ENCODE measurements at regions not wholly inside any gene's neighbourhood (a gene's known extent, or its start where the extent isn't known, plus 50 kb on each side); places are given as distances from the start of the nearest gene placed in this dataset.
"Not testable (repeated sequence)": the region's sequence is repeated elsewhere in the genome, so short reads cannot be mapped to it uniquely, and the experiment has no call there.

DNA sequence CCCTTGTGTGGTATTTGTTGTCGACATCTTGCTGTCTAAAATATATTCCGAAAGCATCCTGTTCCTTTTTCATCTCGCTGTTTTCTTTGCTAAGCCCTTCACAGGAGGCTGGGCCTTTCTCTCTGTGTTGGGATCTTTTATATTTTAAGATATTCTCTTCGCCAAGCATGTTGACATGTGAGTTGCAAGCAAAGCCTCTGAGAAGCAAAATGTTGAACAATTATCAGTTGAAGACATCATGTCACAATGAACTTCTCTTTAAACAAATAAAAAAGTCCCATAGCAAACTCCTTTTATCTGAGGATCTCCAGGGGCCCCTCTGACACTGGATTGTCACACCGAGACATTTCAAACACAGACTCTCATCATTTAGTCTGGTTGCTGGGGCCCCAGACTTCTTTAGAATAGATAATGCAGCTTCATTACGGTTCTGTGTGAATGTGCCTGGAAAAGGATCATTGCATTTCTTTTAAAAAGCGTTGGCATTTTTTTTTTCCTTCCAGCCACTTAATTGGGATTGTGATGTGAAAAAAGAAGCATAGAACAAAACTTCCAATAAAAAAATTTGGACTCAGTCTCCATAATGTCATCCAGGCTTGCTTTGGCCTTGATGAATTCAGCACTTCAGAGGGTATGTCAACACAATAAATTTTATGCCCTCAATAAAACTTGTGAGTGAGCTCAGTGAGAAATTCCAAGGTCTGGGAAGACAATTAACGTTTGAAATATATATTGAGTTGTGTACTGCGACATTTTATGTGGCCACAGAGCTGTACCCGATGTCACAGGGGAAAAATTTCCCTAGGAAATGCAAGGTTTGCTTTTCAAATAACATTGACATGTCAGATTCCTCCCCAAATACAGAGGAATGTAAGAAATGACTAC is 496.8 kb downstream of the XYLT1 start:
- Mint-ChIP-seq H3K27ac (no peak overlapping the region), H3K27me3 (ENCODE audit: low read depth) (no peaks in the 10 kb centered on the region), H3K4me3 (no peak overlapping the region), H3K4me1 (ENCODE audit: low read depth) (no peaks in the 10 kb centered on the region), H3K36me3 (ENCODE audit: low read depth) (no peaks in the 10 kb centered on the region), H3K9me3 (no peaks in the 10 kb centered on the region)

DNA sequence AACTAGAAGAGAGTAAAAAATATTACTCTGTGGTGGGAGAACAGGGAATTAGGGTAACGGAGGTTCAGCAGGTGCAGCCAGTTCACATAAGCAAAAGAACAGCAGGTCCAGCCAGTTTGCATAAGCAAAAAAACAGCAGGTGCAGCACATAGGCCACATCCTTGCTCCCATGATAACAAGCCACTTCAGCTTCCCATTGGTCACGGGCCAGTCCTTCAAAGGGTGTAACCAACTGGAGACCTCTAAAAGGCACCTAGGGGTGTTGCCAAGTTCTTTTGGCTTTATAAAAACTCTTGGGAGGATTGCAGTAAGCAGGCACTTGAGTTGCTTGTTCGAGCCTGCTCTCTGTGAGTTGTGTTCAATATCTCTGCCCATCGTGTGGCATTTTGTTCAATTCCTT is 488.1 kb downstream of the XYLT1 start:
- no peaks in the 10 kb centered on the region for H3K36me3 Mint-ChIP-seq (ENCODE audit: low read depth)
- H3K4me3 Mint-ChIP-seq: no peak overlapping the region
- H3K4me1 Mint-ChIP-seq (ENCODE audit: low read depth): no peaks in the 10 kb centered on the region
- peaks cover 8% of the 10 kb centered on the region for H3K9me3 Mint-ChIP-seq
- no peak overlapping the region for H3K27ac Mint-ChIP-seq
- H3K27me3 Mint-ChIP-seq (ENCODE audit: low read depth): no peaks in the 10 kb centered on the region

DNA sequence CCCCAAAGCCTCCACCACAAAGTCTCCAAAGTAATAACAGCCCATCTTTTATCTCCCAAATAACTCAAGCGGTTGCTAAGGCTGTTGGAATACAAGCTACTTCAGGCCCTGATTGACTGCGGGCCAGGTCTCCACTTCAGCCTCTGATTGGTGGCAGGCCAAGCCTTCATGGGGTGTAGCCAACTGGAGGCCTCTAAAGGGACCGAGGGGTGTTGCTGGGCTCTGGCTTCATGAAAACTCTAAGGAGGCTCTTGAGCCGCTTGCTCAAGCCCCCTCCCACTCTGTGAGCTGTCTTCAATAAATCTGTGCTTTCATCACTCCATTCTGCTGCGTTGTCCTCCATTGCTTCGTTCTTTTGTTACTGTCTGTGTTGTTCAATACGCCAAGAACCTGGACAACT is 487.2 kb downstream of the XYLT1 start:
- H3K4me3 Mint-ChIP-seq: no peak overlapping the region
- H3K9me3 Mint-ChIP-seq: peaks cover 8% of the 10 kb centered on the region
- H3K36me3 Mint-ChIP-seq (ENCODE audit: low read depth): no peaks in the 10 kb centered on the region
- H3K27me3 Mint-ChIP-seq (ENCODE audit: low read depth): no peaks in the 10 kb centered on the region
- no peak overlapping the region for H3K27ac Mint-ChIP-seq
- H3K4me1 Mint-ChIP-seq (ENCODE audit: low read depth): no peaks in the 10 kb centered on the region

DNA sequence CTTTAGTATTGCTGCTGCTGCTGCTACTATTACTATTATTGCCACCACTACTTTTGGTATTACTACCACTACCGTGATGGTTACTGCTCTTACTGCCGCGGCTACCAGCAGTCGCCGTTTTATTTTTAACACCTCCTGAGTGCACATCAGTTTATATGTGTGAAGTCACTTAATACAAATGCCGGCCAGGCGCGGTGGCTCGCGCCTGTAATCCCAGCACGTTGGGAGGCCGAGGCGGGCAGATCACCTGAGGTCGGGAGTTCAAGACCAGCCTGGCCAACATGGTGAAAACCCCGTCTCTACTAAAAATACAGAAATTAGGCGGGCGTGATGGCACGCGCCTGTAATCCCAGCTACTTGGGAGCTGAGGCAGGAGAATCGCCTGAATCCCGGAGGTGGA is 486.7 kb downstream of the XYLT1 start:
- H3K4me1 Mint-ChIP-seq (ENCODE audit: low read depth); H3K27me3 Mint-ChIP-seq (ENCODE audit: low read depth); H3K9me3 Mint-ChIP-seq; H3K27ac Mint-ChIP-seq; H3K36me3 Mint-ChIP-seq (ENCODE audit: low read depth); H3K4me3 Mint-ChIP-seq: not testable (repeated sequence)

DNA sequence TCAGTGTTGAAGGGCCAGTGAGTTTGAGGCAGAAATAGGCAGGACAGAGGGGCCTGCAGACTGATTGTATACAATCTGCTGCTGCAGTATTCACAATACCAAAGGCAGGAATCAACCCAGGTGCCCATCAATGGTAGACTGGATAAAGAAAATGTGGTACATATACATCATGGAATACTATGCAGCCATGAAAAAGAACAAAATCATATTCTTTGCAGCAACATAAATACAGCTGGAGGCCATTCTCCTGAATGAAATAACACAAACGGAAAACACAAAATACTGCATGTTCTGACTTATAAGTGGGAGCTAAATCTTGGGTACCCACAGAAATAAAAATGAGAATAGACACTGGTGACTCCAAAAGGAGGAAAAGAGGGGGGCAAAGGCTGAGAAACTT is 485.1 kb downstream of the XYLT1 start:
- H3K27ac Mint-ChIP-seq: no peak overlapping the region
- H3K4me3 Mint-ChIP-seq: no peak overlapping the region
- no peaks in the 10 kb centered on the region for H3K4me1 Mint-ChIP-seq (ENCODE audit: low read depth)
- H3K27me3 Mint-ChIP-seq (ENCODE audit: low read depth): no peaks in the 10 kb centered on the region
- H3K36me3 Mint-ChIP-seq (ENCODE audit: low read depth): no peaks in the 10 kb centered on the region
- H3K9me3 Mint-ChIP-seq: peaks cover 8% of the 10 kb centered on the region

DNA sequence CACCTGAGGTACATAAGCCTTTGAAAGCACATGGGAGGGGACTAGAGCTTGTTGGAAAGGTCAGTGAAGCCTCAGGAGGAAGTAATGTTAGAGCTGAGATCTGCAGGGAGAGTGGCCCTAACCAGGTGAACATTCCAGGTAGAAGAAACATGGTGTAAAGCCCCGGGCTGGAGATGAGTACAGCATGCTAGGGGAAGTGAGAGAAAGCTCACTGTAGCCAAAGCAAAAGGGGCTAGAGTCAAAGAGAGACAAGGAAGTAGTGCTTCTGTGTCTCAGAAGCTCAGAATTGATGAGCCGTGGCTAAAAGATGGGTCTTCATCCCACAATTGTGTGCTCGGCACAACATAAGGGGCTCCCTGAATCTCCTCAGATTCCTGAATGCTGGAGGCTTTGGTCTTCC is 481.8 kb downstream of the XYLT1 start:
- no peaks in the 10 kb centered on the region for H3K27me3 Mint-ChIP-seq (ENCODE audit: low read depth)
- no peaks in the 10 kb centered on the region for H3K36me3 Mint-ChIP-seq (ENCODE audit: low read depth)
- no peak overlapping the region for H3K4me3 Mint-ChIP-seq
- peaks cover 9% of the 10 kb centered on the region for H3K4me1 Mint-ChIP-seq (ENCODE audit: low read depth)
- no peak overlapping the region for H3K27ac Mint-ChIP-seq
- H3K9me3 Mint-ChIP-seq: peaks cover 8% of the 10 kb centered on the region

DNA sequence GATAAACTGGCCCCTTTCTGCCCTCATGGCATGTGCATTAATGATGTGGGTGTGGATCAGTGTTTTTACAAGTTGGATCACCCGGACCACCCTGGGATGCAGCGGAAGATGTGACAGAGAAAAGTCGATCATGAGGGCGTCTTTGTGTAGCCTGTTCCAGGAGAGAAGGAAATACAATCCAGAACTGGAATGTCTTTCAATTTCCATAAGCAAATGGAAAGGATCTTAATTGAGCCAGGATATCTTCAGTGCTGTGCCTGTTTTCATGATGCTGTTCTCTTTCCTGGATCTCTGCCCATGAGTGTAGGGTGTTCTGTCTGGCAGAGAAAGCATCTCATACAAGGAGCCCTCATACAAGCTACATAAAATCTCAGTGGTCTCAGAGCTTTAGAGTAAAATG is 481.4 kb downstream of the XYLT1 start:
- Mint-ChIP-seq H3K4me1 (ENCODE audit: low read depth) (peaks cover 9% of the 10 kb centered on the region), H3K27ac (no peak overlapping the region), H3K36me3 (ENCODE audit: low read depth) (no peaks in the 10 kb centered on the region), H3K27me3 (ENCODE audit: low read depth) (no peaks in the 10 kb centered on the region), H3K9me3 (peaks cover 8% of the 10 kb centered on the region), H3K4me3 (no peak overlapping the region)

DNA sequence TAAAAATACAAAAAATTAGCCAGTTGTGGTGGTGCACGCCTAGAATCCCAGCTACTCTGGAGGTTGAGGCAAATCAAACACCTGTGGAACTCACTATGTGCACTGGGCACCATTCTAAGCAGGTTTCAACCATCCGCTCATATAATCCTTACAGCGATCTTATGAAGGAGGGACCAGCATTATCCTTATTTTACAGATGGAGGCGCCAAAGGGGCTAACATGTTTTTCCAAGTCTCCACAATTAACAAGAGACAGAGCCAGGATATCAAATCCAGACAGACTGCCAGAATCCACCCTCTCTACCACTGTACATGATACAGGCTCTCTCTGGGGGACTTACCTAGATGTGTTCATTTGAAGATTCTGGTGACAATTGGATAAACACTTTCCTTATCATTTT is 479.0 kb downstream of the XYLT1 start:
- Mint-ChIP-seq H3K4me3 (no peak overlapping the region), H3K36me3 (ENCODE audit: low read depth) (no peaks in the 10 kb centered on the region), H3K27me3 (ENCODE audit: low read depth) (no peaks in the 10 kb centered on the region), H3K4me1 (ENCODE audit: low read depth) (peaks cover 9% of the 10 kb centered on the region), H3K27ac (no peak overlapping the region), H3K9me3 (no peaks in the 10 kb centered on the region)

DNA sequence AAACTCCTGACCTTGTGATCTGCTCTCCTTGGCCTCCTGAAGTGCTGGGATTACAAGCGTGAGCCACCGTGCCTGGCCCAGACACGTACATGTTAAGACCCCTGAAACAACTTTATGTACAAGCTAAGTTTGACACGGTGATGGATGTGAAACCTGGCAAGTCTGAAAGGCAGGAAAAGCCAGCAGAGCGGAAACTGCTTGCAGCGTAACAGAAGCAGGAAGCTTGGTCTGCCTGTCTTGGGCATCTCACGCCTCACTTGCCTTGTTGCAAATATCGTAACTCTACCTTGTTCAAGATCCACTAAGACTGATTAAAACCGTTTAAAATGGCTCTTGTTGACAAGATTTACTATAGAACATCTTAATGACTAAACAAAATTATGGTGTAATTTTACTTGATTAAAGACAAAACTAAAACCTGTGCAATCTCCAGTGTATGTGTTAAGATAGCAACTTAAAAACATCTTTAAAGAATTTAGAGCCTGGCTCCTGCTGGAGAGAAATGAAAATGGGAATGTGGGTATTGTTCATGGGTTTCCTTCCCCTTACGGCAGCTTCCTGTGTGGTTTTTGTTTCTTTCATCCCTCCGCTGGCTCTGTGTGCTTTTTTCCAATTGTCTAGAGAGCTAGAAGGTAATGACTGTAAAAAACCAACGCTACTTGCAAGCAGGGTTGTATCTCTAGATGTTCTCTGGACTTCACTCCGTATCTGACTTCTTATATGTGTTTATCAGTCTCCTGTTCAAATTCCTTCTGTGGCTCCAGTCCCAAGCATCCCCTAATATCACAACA is 477.6 kb downstream of the XYLT1 start:
- peaks cover 9% of the 10 kb centered on the region for H3K4me1 Mint-ChIP-seq (ENCODE audit: low read depth)
- no peaks in the 10 kb centered on the region for H3K9me3 Mint-ChIP-seq
- H3K4me3 Mint-ChIP-seq: no peak overlapping the region
- H3K27me3 Mint-ChIP-seq (ENCODE audit: low read depth): peaks cover 7% of the 10 kb centered on the region
- no peak overlapping the region for H3K27ac Mint-ChIP-seq
- H3K36me3 Mint-ChIP-seq (ENCODE audit: low read depth): no peaks in the 10 kb centered on the region

DNA sequence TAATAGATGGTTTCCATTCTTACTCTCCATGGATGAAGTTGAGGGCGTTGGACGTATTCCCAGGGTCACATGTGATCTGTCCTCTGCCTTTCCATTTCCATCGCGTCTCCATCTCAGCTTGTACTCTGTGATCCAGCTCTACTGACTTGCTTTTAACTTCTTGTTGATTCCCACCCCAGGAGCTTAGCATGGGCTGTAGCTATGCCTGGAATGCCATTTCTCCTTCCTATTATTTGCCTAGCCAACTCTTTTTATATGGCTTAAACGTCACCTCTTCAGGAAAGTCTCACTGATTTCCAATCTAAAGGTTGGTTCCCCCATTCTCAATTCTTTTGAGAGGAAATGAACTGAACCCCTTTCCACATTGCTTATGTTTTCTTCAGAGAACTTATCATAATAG is 475.9 kb downstream of the XYLT1 start:
- H3K27me3 Mint-ChIP-seq (ENCODE audit: low read depth): peaks cover 7% of the 10 kb centered on the region
- no peak overlapping the region for H3K27ac Mint-ChIP-seq
- H3K9me3 Mint-ChIP-seq: no peaks in the 10 kb centered on the region
- H3K4me1 Mint-ChIP-seq (ENCODE audit: low read depth): peaks cover 9% of the 10 kb centered on the region
- no peak overlapping the region for H3K4me3 Mint-ChIP-seq
- no peaks in the 10 kb centered on the region for H3K36me3 Mint-ChIP-seq (ENCODE audit: low read depth)

DNA sequence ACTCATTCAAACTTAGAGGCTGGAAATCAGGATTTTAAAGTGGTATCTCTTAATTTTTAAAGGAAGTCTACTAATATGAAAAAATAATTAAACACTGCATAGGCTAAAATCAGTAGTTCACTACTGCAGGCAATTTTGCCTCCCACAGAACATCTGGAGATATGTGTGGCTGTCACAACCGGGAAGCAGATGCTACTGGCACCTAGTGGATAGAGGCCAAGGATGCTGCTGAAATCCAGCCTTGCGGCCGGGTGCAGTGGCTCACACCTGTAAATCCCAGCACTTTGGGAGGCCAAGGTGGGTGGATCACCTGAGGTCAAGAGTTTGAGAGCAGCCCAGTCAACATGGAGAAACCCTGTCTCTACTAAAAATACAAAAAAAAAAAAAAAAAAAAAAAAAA is 473.9 kb downstream of the XYLT1 start:
- Mint-ChIP-seq H3K9me3 (no peaks in the 10 kb centered on the region), H3K27ac (no peak overlapping the region), H3K4me3 (no peak overlapping the region), H3K36me3 (ENCODE audit: low read depth) (no peaks in the 10 kb centered on the region), H3K4me1 (ENCODE audit: low read depth) (peaks cover 9% of the 10 kb centered on the region), H3K27me3 (ENCODE audit: low read depth) (peaks cover 7% of the 10 kb centered on the region)

DNA sequence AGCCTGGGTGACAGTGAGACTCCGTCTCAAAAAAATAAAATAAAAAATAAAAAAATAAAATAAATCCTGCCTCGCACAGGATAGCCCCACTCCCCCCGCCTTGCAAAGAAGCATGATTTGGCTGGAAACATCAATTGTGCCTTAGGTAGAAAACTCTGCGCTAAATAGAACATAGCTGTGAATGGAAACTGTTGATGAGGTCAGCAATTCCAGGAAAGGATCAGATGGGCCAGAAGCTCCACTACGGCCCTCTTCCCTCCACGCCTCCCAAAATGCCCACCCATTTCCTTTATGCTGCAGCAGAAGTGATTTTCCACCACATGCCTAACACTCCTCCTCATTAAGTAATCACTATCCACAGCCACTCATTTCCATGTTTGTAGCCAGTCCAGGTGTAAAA is 473.4 kb downstream of the XYLT1 start:
- H3K27ac Mint-ChIP-seq: no peak overlapping the region
- no peaks in the 10 kb centered on the region for H3K36me3 Mint-ChIP-seq (ENCODE audit: low read depth)
- no peaks in the 10 kb centered on the region for H3K9me3 Mint-ChIP-seq
- H3K4me3 Mint-ChIP-seq: no peak overlapping the region
- peaks cover 9% of the 10 kb centered on the region for H3K4me1 Mint-ChIP-seq (ENCODE audit: low read depth)
- H3K27me3 Mint-ChIP-seq (ENCODE audit: low read depth): peaks cover 7% of the 10 kb centered on the region

DNA sequence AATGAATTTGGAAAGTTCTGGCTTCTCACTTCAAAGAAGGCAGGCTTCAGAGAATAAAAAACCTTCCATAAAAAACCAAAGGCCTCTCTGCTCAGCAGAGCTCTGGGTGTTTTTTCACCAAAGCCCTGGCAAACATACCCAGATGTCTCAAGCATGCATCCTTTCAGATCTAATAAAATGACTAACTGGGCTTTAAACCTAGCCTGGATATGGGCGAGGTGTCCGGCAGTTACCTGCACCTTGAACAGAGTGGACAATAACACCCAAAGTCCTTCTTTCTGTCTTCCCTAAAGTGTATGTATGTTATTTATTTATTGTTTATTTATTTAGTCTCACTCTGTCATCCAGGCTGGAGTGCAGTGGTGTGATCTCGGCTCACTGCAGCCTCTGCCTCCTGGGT is 469.3 kb downstream of the XYLT1 start:
- Mint-ChIP-seq H3K36me3 (ENCODE audit: low read depth) (no peaks in the 10 kb centered on the region), H3K4me3 (no peak overlapping the region), H3K27ac (no peak overlapping the region), H3K4me1 (ENCODE audit: low read depth) (no peaks in the 10 kb centered on the region), H3K9me3 (peaks cover 8% of the 10 kb centered on the region), H3K27me3 (ENCODE audit: low read depth) (peaks cover 7% of the 10 kb centered on the region)

DNA sequence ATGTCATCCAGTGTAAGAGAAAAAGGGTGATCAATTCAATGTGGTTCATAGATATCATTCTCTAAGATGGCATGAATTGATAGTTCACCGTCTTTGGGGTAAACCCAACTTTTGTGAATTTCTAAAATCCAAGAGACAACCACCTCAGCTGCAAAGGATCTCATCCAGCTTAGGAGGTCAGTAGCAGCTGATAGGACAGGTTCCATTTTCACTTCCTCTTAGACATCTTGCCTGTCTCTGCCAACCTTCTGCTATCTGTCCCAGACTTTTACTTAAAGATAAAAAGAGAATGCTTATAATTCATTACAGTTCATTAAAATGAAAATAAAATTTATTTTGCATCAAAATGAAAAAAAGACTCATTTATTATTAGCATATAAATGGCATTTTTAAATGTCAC is 468.2 kb downstream of the XYLT1 start:
- Mint-ChIP-seq H3K36me3 (ENCODE audit: low read depth) (no peaks in the 10 kb centered on the region), H3K4me3 (no peak overlapping the region), H3K4me1 (ENCODE audit: low read depth) (no peaks in the 10 kb centered on the region), H3K27me3 (ENCODE audit: low read depth) (peaks cover 10% of the 10 kb centered on the region), H3K27ac (no peak overlapping the region), H3K9me3 (peaks cover 11% of the 10 kb centered on the region)

DNA sequence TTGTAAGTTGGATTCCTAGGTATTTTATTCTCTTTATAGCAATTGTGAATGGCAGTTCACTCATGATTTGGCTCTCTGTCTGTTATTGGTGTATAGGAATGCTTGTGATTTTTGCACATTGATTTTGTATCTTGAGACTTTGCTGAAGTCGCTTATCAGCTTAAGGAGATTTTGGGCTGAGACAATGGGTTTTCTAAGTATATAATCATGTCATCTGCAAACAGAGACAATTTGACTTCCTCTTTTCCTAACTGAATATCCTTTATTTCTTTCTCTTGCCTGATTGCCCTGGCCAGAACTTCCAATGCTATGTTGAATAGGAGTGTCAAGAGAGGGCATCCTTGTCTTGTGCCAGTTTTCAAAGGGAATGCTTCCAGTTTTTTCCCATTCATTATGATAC is 464.8 kb downstream of the XYLT1 start:
- H3K27me3 Mint-ChIP-seq (ENCODE audit: low read depth); H3K36me3 Mint-ChIP-seq (ENCODE audit: low read depth); H3K4me1 Mint-ChIP-seq (ENCODE audit: low read depth); H3K4me3 Mint-ChIP-seq; H3K27ac Mint-ChIP-seq: not testable (repeated sequence)
- H3K9me3 Mint-ChIP-seq: peaks cover 11% of the 10 kb centered on the region

All from T-helper 1 cell treated with Interleukin-12 subunit alpha and Interleukin-12 subunit beta and Interleukin-4 antibody, amounts not matched to agents 30 μg/mL and 1 μg/mL, for 36 hours (primary cell).